Ishikawa (cell line): ENCODE measurements at regions not wholly inside any gene's neighbourhood (a gene's known extent, or its start where the extent isn't known, plus 50 kb on each side); places are given as distances from the start of the nearest gene placed in this dataset.

Experiments
- CEBPB ChIP-seq: IDR thresholded peaks from 2 replicates; pipeline ENCODE4 v1.6.1; 2012
- CREB1 ChIP-seq: IDR thresholded peaks from 2 replicates; pipeline ENCODE4 v1.6.1; 2012; ENCODE audit warnings: low read depth
- EGR1 ChIP-seq: IDR thresholded peaks from 2 replicates; pipeline ENCODE4 v1.6.1; 2012
- EP300 ChIP-seq: IDR thresholded peaks from 2 replicates; pipeline ENCODE4 v1.6.1; 2012; ENCODE audit warnings: borderline replicate concordance
- FOXM1 ChIP-seq: IDR thresholded peaks from 2 replicates; pipeline ENCODE4 v1.6.1; 2012; ENCODE audit warnings: low read depth, borderline replicate concordance
- MAX ChIP-seq: IDR thresholded peaks from 2 replicates; pipeline ENCODE4 v1.6.1; 2012
- NFIC ChIP-seq: IDR thresholded peaks from 2 replicates; pipeline ENCODE4 v1.6.1; 2012
- RAD21 ChIP-seq: IDR thresholded peaks from 2 replicates; pipeline ENCODE4 v1.6.1; 2012; ENCODE audit warnings: low read depth
- TAF1 ChIP-seq: IDR thresholded peaks from 2 replicates; pipeline ENCODE4 v1.6.1; 2012; ENCODE audit warnings: low read depth, mild to moderate bottlenecking
- TCF12 ChIP-seq: IDR thresholded peaks from 2 replicates; pipeline ENCODE4 v1.6.1; 2012; ENCODE audit warnings: low read depth
- TEAD4 ChIP-seq: IDR thresholded peaks from 2 replicates; pipeline ENCODE4 v1.6.1; 2012
- USF1 ChIP-seq: IDR thresholded peaks from 2 replicates; pipeline ENCODE4 v1.6.1; 2012
- YY1 ChIP-seq: IDR thresholded peaks from 2 replicates; pipeline ENCODE4 v1.6.1; 2012; ENCODE audit warnings: low read depth
- ZBTB7A ChIP-seq: IDR thresholded peaks from 2 replicates; pipeline ENCODE4 v1.6.1; 2012; ENCODE audit warnings: low read depth
- TF ChIP-seq, protein P1 (sequence below): IDR thresholded peaks from 2 replicates; pipeline ENCODE4 v1.6.1; 2012; ENCODE audit warnings: low read depth, mild to moderate bottlenecking

DNA sequence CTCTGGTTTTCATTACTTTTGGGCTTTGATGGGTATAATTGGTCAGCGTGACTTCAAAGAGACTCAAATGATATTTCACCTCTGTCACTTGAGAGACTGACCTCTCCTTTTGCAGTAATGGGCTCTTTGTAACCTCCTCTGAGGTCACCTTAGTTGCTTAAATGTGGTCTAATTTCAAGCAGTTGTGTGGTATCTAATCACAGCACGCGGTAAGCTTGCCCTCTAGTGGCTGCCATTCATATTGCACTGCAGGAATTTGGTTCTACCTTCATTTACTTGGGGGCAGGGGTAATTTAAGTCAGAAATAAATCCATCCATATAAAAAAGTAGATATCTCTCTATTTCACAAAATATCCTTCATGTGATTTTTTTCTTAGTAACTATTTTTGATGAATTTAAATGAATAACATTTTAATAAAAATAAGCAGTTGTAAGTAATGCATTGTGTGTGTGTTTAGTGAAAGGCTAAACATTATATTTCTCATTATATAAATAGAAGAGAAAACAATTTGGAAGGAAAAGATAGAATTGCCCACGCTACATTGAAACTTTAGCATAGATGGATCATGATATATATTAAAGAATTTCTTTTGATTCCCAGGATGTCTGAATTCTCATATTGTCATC lies 55.0 kb upstream of the ANO3 start:
- TF ChIP-seq RAD21 (peak; percentile 88), EP300 (no peak), TEAD4 (0 out of 2 replicates have a peak, but pooled peaks have one; percentile 52)

GRCh38 chr11:26278354-26278753 lies 53.6 kb upstream of the ANO3 start:
- TF ChIP-seq TEAD4 (no peak), EP300 (no peak), RAD21 (no peak), FOXM1 (no peak), TCF12 (no peak), ZBTB7A (no peak), EGR1 (no peak), USF1 (no peak), TAF1 (no peak), CREB1 (no peak), NFIC (no peak), MAX (no peak), YY1 (no peak), CEBPB (no peak)
- TF ChIP-seq, protein P1, sequence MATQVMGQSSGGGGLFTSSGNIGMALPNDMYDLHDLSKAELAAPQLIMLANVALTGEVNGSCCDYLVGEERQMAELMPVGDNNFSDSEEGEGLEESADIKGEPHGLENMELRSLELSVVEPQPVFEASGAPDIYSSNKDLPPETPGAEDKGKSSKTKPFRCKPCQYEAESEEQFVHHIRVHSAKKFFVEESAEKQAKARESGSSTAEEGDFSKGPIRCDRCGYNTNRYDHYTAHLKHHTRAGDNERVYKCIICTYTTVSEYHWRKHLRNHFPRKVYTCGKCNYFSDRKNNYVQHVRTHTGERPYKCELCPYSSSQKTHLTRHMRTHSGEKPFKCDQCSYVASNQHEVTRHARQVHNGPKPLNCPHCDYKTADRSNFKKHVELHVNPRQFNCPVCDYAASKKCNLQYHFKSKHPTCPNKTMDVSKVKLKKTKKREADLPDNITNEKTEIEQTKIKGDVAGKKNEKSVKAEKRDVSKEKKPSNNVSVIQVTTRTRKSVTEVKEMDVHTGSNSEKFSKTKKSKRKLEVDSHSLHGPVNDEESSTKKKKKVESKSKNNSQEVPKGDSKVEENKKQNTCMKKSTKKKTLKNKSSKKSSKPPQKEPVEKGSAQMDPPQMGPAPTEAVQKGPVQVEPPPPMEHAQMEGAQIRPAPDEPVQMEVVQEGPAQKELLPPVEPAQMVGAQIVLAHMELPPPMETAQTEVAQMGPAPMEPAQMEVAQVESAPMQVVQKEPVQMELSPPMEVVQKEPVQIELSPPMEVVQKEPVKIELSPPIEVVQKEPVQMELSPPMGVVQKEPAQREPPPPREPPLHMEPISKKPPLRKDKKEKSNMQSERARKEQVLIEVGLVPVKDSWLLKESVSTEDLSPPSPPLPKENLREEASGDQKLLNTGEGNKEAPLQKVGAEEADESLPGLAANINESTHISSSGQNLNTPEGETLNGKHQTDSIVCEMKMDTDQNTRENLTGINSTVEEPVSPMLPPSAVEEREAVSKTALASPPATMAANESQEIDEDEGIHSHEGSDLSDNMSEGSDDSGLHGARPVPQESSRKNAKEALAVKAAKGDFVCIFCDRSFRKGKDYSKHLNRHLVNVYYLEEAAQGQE, result no peak
